ENCODE measurements at regions not wholly inside any gene's neighbourhood (a gene's known extent, or its start where the extent isn't known, plus 50 kb on each side); places are given as distances from the start of the nearest gene placed in this dataset.

DNA sequence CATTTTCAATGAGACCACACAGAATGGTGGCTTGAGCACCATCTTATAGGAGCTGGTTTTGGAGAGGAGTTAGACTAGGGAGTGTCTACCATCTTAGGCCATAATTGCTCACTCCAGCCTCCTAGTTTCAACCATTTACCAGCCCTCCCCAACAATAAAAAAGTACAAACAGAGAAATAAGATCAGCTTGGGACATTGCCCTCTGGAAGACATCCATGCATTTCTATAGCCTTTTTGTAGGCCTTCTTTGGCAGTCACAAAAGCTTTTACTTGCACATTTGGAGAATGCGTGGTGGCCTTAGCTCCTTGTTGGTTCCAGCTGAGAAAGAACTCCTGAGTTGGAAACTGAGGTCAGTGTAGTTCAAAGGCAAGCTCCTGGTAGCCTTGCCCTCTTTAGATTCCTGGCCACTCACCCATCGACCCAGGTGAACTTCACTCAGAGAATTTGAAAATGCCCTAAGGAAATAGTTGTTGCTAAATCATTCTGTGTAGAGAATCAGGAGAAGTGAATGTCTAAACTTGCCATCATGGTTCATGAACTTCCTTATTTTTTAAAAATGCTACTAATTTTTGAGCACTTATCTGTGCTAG lies 301.7 kb upstream of the PROX1 start:
- no peak for TF ChIP-seq EZH2 (IDR thresholded peaks at IDR 0.05; ENCODE audit: borderline replicate concordance, insufficient read depth, low read depth, low read length, poor library complexity, severe bottlenecking)
- TF ChIP-seq, protein P1, sequence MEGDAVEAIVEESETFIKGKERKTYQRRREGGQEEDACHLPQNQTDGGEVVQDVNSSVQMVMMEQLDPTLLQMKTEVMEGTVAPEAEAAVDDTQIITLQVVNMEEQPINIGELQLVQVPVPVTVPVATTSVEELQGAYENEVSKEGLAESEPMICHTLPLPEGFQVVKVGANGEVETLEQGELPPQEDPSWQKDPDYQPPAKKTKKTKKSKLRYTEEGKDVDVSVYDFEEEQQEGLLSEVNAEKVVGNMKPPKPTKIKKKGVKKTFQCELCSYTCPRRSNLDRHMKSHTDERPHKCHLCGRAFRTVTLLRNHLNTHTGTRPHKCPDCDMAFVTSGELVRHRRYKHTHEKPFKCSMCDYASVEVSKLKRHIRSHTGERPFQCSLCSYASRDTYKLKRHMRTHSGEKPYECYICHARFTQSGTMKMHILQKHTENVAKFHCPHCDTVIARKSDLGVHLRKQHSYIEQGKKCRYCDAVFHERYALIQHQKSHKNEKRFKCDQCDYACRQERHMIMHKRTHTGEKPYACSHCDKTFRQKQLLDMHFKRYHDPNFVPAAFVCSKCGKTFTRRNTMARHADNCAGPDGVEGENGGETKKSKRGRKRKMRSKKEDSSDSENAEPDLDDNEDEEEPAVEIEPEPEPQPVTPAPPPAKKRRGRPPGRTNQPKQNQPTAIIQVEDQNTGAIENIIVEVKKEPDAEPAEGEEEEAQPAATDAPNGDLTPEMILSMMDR (IDR thresholded peaks at IDR 0.05) = no peak

Data from B cell (primary cell).